ENCODE measurements at regions not wholly inside any gene's neighbourhood (a gene's known extent, or its start where the extent isn't known, plus 50 kb on each side); places are given as distances from the start of the nearest gene placed in this dataset.

- Histone ChIP-seq H3K4me1 (ENCODE audit: insufficient read depth, low read length) (no peaks in the 10 kb centered on the region), H3K9me3 (ENCODE audit: low read length) (no peaks in the 10 kb centered on the region), H3K36me3 (replicated peaks in 1 of 2; ENCODE audit: control insufficient read depth in 1 of 2, insufficient read depth in 2 of 2, low read length in 2 of 2) (no peaks in the 10 kb centered on the region), H2AFZ (ENCODE audit: low read length) (no peak overlapping the region), H3K27me3 (ENCODE audit: control insufficient read depth in 1 of 2, insufficient read depth in 2 of 2, low read length in 2 of 2) (no peaks in the 10 kb centered on the region), H3K9ac (ENCODE audit: insufficient read depth, low read depth, low read length) (no peak overlapping the region), H4K20me1 (ENCODE audit: insufficient read depth, low read length) (no peaks in the 10 kb centered on the region), H3K79me2 (ENCODE audit: insufficient read depth, low read length) (no peaks in the 10 kb centered on the region), H3K4me2 (ENCODE audit: low read depth, low read length) (no peak overlapping the region), H3K27ac (ENCODE audit: extremely low read length, insufficient read depth, low read length) (no peak overlapping the region), H3K4me3 (replicated peaks in 1 of 3; ENCODE audit: insufficient read depth in 1 of 3, low read depth in 2 of 3, low read length in 3 of 3) (no peak overlapping the region)
- ChIA-PET CTCF (ENCODE audit: low intra/inter-chr PET ratio, low total read pairs) (no interaction called here), POLR2A (no interaction called here)
- 3% methylated on average over 5 of the region's 5 CpGs for WGBS (ENCODE audit: low lambda C conversion rate)
- FAIRE-seq (no peak), DNase-seq (ENCODE audit: low spot score) (no peak), ATAC-seq (no peak)
- in situ Hi-C loops (cut with HindIII; ENCODE audit: extremely low pct_ligation_motif_present, low pct_unique_long_range_greater_than_20kb) (no loop called here), intact Hi-C loops (cut with micrococcal nuclease; ENCODE audit: unreplicated experiment) (no loop called here)
- no TSS peak for BruUV-seq (replicated peaks)
- TF ChIP-seq KDM3A (CRISPR knock-in tag; IDR thresholded peaks at IDR 0.05; ENCODE audit: low read depth): no peak
These were observed 576.5 kb downstream of the CSNK1G3 start for GRCh38 chr5:124088289-124089032.

DNA sequence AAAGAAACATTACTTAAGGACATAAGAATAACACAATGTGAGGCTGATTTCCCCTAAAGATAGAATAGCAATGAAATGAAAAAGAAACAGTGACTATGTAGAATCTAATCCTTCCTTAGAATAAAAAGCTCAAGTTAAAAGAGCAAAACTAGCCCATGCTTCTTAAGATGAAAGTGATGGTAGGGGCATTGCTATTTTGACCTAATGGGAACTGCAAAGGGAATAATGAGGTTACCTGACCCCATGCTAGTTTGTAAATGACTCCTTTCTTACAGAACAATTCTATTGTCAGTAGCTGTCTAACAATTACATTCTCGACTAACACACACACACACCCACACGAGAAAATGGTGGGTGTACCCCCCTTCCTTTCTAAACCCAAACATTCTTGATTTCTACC is 575.8 kb downstream of the CSNK1G3 start:
- no peaks in the 10 kb centered on the region for H3K9me3 ChIP-seq (ENCODE audit: low read length)
- 0% methylated on average over 2 of the region's 2 CpGs for WGBS (ENCODE audit: low lambda C conversion rate)
- intact Hi-C loops (cut with micrococcal nuclease; ENCODE audit: unreplicated experiment) (no loop called here), in situ Hi-C loops (cut with HindIII; ENCODE audit: extremely low pct_ligation_motif_present, low pct_unique_long_range_greater_than_20kb) (no loop called here)
- no peaks in the 10 kb centered on the region for H3K4me1 ChIP-seq (ENCODE audit: insufficient read depth, low read length)
- H3K36me3 ChIP-seq (replicated peaks in 1 of 2; ENCODE audit: control insufficient read depth in 1 of 2, insufficient read depth in 2 of 2, low read length in 2 of 2): no peaks in the 10 kb centered on the region
- POLR2A ChIA-PET: no interaction called here
- H3K4me3 ChIP-seq (replicated peaks in 1 of 3; ENCODE audit: insufficient read depth in 1 of 3, low read depth in 2 of 3, low read length in 3 of 3): no peak overlapping the region
- CTCF ChIA-PET (ENCODE audit: low intra/inter-chr PET ratio, low total read pairs): no interaction called here
- ATAC-seq: no peak
- DNase-seq (ENCODE audit: low spot score): no peak
- no TSS peak for BruUV-seq (replicated peaks)
- H3K27ac ChIP-seq (ENCODE audit: extremely low read length, insufficient read depth, low read length): no peak overlapping the region
- no peaks in the 10 kb centered on the region for H3K79me2 ChIP-seq (ENCODE audit: insufficient read depth, low read length)
- H4K20me1 ChIP-seq (ENCODE audit: insufficient read depth, low read length): no peaks in the 10 kb centered on the region
- H3K9ac ChIP-seq (ENCODE audit: insufficient read depth, low read depth, low read length): no peak overlapping the region
- no peaks in the 10 kb centered on the region for H3K27me3 ChIP-seq (ENCODE audit: control insufficient read depth in 1 of 2, insufficient read depth in 2 of 2, low read length in 2 of 2)
- H3K4me2 ChIP-seq (ENCODE audit: low read depth, low read length): no peak overlapping the region
- no peak overlapping the region for H2AFZ ChIP-seq (ENCODE audit: low read length)
- no peak for FAIRE-seq
- TF ChIP-seq, protein P1, sequence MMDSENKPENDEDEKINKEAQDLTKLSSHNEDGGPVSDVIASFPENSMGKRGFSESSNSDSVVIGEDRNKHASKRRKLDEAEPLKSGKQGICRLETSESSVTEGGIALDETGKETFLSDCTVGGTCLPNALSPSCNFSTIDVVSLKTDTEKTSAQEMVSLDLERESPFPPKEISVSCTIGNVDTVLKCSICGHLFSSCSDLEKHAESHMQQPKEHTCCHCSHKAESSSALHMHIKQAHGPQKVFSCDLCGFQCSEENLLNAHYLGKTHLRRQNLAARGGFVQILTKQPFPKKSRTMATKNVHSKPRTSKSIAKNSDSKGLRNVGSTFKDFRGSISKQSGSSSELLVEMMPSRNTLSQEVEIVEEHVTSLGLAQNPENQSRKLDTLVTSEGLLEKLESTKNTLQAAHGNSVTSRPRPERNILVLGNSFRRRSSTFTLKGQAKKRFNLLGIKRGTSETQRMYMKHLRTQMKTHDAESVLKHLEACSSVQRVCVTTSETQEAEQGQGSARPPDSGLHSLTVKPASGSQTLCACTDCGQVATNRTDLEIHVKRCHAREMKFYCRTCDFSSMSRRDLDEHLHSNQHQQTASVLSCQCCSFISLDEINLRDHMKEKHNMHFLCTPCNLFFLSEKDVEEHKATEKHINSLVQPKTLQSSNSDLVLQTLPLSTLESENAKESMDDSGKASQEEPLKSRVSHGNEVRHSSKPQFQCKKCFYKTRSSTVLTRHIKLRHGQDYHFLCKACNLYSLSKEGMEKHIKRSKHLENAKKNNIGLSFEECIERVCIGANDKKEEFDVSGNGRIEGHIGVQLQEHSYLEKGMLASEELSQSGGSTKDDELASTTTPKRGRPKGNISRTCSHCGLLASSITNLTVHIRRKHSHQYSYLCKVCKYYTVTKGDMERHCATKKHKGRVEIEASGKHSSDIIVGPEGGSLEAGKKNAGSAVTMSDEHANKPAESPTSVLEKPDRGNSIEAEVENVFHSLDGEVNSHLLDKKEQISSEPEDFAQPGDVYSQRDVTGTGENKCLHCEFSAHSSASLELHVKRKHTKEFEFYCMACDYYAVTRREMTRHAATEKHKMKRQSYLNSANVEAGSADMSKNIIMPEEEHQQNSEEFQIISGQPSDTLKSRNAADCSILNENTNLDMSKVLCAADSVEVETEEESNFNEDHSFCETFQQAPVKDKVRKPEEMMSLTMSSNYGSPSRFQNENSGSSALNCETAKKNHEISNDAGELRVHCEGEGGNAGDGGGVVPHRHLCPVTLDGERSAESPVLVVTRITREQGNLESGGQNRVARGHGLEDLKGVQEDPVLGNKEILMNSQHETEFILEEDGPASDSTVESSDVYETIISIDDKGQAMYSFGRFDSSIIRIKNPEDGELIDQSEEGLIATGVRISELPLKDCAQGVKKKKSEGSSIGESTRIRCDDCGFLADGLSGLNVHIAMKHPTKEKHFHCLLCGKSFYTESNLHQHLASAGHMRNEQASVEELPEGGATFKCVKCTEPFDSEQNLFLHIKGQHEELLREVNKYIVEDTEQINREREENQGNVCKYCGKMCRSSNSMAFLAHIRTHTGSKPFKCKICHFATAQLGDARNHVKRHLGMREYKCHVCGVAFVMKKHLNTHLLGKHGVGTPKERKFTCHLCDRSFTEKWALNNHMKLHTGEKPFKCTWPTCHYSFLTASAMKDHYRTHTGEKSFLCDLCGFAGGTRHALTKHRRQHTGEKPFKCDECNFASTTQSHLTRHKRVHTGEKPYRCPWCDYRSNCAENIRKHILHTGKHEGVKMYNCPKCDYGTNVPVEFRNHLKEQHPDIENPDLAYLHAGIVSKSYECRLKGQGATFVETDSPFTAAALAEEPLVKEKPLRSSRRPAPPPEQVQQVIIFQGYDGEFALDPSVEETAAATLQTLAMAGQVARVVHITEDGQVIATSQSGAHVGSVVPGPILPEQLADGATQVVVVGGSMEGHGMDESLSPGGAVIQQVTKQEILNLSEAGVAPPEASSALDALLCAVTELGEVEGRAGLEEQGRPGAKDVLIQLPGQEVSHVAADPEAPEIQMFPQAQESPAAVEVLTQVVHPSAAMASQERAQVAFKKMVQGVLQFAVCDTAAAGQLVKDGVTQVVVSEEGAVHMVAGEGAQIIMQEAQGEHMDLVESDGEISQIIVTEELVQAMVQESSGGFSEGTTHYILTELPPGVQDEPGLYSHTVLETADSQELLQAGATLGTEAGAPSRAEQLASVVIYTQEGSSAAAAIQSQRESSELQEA (CRISPR knock-in tag; IDR thresholded peaks at IDR 0.05; ENCODE audit: not compliant biosample characterization): no peak
- no peak for TF ChIP-seq MIXL1 (CRISPR knock-in tag; IDR thresholded peaks at IDR 0.05)
- TF ChIP-seq ZNF670 (CRISPR knock-in tag; IDR thresholded peaks at IDR 0.05; ENCODE audit: borderline replicate concordance): no peak
- TF ChIP-seq, protein P2, sequence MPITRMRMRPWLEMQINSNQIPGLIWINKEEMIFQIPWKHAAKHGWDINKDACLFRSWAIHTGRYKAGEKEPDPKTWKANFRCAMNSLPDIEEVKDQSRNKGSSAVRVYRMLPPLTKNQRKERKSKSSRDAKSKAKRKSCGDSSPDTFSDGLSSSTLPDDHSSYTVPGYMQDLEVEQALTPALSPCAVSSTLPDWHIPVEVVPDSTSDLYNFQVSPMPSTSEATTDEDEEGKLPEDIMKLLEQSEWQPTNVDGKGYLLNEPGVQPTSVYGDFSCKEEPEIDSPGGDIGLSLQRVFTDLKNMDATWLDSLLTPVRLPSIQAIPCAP (CRISPR knock-in tag; IDR thresholded peaks at IDR 0.05; ENCODE audit: low read depth): no peak
- TF ChIP-seq, protein P3, sequence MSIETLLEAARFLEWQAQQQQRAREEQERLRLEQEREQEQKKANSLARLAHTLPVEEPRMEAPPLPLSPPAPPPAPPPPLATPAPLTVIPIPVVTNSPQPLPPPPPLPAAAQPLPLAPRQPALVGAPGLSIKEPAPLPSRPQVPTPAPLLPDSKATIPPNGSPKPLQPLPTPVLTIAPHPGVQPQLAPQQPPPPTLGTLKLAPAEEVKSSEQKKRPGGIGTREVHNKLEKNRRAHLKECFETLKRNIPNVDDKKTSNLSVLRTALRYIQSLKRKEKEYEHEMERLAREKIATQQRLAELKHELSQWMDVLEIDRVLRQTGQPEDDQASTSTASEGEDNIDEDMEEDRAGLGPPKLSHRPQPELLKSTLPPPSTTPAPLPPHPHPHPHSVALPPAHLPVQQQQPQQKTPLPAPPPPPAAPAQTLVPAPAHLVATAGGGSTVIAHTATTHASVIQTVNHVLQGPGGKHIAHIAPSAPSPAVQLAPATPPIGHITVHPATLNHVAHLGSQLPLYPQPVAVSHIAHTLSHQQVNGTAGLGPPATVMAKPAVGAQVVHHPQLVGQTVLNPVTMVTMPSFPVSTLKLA (IDR thresholded peaks at IDR 0.05): no peak
- TF ChIP-seq HMG20B (CRISPR knock-in tag; conservative IDR thresholded peaks at IDR 0.05): no peak
